HFFc6 (cell line): ENCODE measurements at regions not wholly inside any gene's neighbourhood (a gene's known extent, or its start where the extent isn't known, plus 50 kb on each side); places are given as distances from the start of the nearest gene placed in this dataset.

Source experiments
- DNase-seq: peaks from one replicate; pipeline ENCODE4 v3.0.0-alpha.2; 2018
- H3K27ac Mint-ChIP-seq: 2 replicates; pipeline ENCODE4 v1.8.0; 2020; ENCODE audit warnings: mild to moderate bottlenecking, mixed read lengths
- H3K27me3 Mint-ChIP-seq: 2 replicates; pipeline ENCODE4 v1.8.0; 2021; ENCODE audit warnings: mild to moderate bottlenecking, moderate library complexity, mixed read lengths; ENCODE audit not compliant: insufficient read depth
- H3K36me3 Mint-ChIP-seq: 2 replicates; pipeline ENCODE4 v1.8.0; 2021; ENCODE audit warnings: low read depth, mixed read lengths
- H3K4me1 Mint-ChIP-seq: 2 replicates; pipeline ENCODE4 v1.8.0; 2020; ENCODE audit warnings: low read depth, mixed read lengths
- H3K4me3 Mint-ChIP-seq: 2 replicates; pipeline ENCODE4 v1.8.0; 2020; ENCODE audit warnings: mild to moderate bottlenecking, moderate library complexity, mixed read lengths
- H3K9me3 Mint-ChIP-seq: 2 replicates; pipeline ENCODE4 v1.8.0; 2020; ENCODE audit warnings: mild to moderate bottlenecking, mixed read lengths
- CTCF ChIP-seq: fragments of 200-600 bp; sonication (generic); IDR thresholded peaks from 2 replicates; pipeline ENCODE4 v1.5.0; 2021; ENCODE audit warnings: antibody characterized with exemption, mild to moderate bottlenecking

DNA sequence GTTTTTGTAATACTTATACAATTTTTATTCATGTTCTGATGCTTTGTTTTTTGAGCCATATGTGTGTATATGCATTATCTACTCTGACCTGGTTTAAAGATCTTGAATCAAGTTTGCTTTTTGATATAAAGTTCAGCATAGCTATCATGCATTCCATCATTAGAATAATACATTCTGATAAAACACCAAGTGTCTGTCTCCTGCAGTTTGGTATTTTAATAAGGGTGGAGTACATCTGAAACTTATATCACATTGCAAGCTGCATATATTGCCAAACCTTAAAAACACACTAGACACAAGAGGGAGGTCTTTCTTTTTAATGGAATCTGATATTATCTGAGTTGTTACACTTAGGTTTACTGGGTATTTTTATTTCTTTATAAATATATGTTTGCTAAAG lies 102.8 kb upstream of the ADAMTSL1 start:
- TF ChIP-seq CTCF: no peak
- Mint-ChIP-seq H3K9me3 (peaks cover 8% of the 10 kb centered on the region; the same call in 1 of the 2 replicates), H3K4me1 (no peaks in the 10 kb centered on the region), H3K27me3 (peaks cover 3% of the 10 kb centered on the region), H3K4me3 (no peak overlapping the region), H3K36me3 (no peaks in the 10 kb centered on the region), H3K27ac (no peak overlapping the region)
- no peak for DNase-seq

GRCh38 chr9:18371621-18372020 lies 102.3 kb upstream of the ADAMTSL1 start:
- Mint-ChIP-seq H3K36me3 (no peaks in the 10 kb centered on the region), H3K27me3 (peaks cover 3% of the 10 kb centered on the region), H3K4me1 (no peaks in the 10 kb centered on the region), H3K4me3 (no peak overlapping the region), H3K27ac (no peak overlapping the region), H3K9me3 (peaks cover 10% of the 10 kb centered on the region; the same call in 1 of the 2 replicates)
- DNase-seq: no peak
- TF ChIP-seq CTCF: no peak

DNA sequence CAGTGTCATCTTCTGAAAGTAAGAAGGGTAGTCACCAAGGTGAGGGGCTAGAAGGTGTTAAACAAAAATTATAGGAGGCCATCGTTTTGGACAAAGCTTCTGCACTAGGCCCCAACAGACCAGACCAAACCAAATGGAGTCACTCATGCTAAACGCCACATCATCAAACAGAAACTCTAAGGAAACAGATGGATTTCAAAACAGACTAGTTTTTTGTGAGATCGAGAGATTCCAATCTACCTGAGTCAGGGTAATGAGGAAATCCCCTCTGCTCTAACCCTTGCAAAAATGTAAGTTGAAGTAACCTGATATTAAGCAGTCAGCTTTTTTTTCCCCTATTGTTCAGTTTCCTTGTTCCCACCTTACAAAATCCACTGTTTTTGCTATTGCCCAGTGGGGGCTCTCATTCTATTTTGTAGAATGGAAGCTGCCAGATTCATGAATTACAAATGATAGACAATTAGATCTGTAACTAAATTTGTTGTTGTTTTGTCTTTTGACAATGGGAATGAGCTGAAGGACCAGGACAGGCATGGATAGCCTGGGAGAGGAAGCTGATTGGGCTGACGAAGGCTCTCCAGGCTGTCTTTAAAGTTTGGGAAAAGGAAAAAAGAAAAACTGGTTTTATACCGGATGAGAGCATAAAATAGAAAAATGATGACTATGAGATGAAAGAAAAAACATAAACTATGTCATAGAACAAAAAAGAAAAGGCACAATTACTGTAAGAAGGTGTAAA lies 94.7 kb upstream of the ADAMTSL1 start:
- TF ChIP-seq CTCF: no peak
- DNase-seq: peak; percentile 57
- Mint-ChIP-seq H3K27me3 (peaks cover 2% of the 10 kb centered on the region; the same call in 1 of the 2 replicates), H3K27ac (peak overlapping the region; percentile 66), H3K36me3 (no peaks in the 10 kb centered on the region), H3K9me3 (peaks cover 10% of the 10 kb centered on the region; the same call in 1 of the 2 replicates), H3K4me1 (peaks cover 33% of the 10 kb centered on the region), H3K4me3 (no peak overlapping the region)

DNA sequence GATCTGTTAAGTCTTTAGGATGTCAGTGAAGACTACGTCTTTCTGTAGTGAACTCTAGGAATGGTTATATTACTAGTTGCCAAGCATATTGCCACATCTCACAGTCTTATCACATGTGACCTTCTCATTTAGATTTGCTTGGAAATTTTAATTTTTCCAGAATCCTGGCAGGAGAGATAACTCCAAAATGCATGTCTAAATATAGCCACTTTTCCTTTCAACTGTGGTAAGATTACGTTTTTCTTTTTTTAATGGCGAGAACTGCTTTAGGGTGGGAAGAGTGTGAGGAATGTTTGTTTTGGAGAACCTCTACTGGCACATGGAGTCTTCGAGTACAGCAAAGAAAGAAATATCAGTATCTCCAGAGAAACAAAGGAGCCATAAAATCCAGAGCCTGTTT lies 91.7 kb upstream of the ADAMTSL1 start:
- Mint-ChIP-seq H3K4me3 (no peak overlapping the region), H3K27ac (no peak overlapping the region), H3K9me3 (no peaks in the 10 kb centered on the region), H3K27me3 (peaks cover 2% of the 10 kb centered on the region; the same call in 1 of the 2 replicates), H3K36me3 (no peaks in the 10 kb centered on the region), H3K4me1 (peaks cover 56% of the 10 kb centered on the region)
- no peak for DNase-seq
- no peak for TF ChIP-seq CTCF

DNA sequence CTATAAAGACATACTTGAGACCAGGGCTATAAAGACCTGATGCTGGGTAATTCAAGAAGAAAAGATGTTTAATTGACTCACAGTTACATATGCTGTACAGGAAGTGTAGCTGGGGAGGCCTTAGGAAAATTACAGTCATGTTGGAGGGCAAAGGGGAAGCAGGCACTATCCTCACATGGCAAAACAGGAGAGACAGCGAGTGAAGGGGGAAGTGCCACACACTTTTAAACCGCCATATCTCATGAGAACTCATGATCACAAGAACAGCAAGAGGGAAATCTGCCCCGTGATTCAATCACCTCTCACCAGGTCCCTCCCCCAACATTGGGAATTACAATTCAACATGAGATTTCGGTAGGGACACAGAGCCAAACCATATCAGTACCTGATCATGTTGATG lies 89.9 kb upstream of the ADAMTSL1 start:
- Mint-ChIP-seq H3K27ac (no peak overlapping the region), H3K4me3 (no peak overlapping the region), H3K4me1 (peaks cover 41% of the 10 kb centered on the region), H3K27me3 (peaks cover 2% of the 10 kb centered on the region; the same call in 1 of the 2 replicates), H3K36me3 (no peaks in the 10 kb centered on the region), H3K9me3 (no peaks in the 10 kb centered on the region)
- DNase-seq: no peak
- no peak for TF ChIP-seq CTCF
